ENCODE measurements at regions not wholly inside any gene's neighbourhood (a gene's known extent, or its start where the extent isn't known, plus 50 kb on each side); places are given as distances from the start of the nearest gene placed in this dataset.

GRCh38 chr4:83213640-83214039 lies 71.0 kb downstream of the COQ2 start:
- H3K36me3 ChIP-seq (ENCODE audit: control insufficient read depth, insufficient read depth, low read length, severe bottlenecking), result no peaks in the 10 kb centered on the region
- no peak for DNase-seq (ENCODE audit: low read depth)

GRCh38 chr4:83212041-83212851 lies 72.4 kb downstream of the COQ2 start:
- H3K4me1 ChIP-seq (ENCODE audit: control insufficient read depth, insufficient read depth, low read length), result peaks cover 27% of the 10 kb centered on the region
- no peaks in the 10 kb centered on the region for H3K9me3 ChIP-seq (ENCODE audit: control insufficient read depth, low read length)
- DNase-seq (ENCODE audit: low read depth), result no peak
- no peaks in the 10 kb centered on the region for H3K27me3 ChIP-seq (replicated peaks; ENCODE audit: control insufficient read depth, insufficient read depth, low read length)
- H3K36me3 ChIP-seq (ENCODE audit: control insufficient read depth, insufficient read depth, low read length, severe bottlenecking), result no peaks in the 10 kb centered on the region
- no peak overlapping the region for H3K9ac ChIP-seq (ENCODE audit: low read length)
- no peak overlapping the region for H3K4me3 ChIP-seq (ENCODE audit: low read length)

More at GRCh38 chr4:83213640-83214039, 71.0 kb downstream of the COQ2 start:
- peaks cover 13% of the 10 kb centered on the region for H3K4me1 ChIP-seq (ENCODE audit: control insufficient read depth, insufficient read depth, low read length)
- no peak overlapping the region for H3K4me3 ChIP-seq (ENCODE audit: low read length)
- no peaks in the 10 kb centered on the region for H3K9me3 ChIP-seq (ENCODE audit: control insufficient read depth, low read length)
- H3K9ac ChIP-seq (ENCODE audit: low read length), result no peak overlapping the region
- no peaks in the 10 kb centered on the region for H3K27me3 ChIP-seq (replicated peaks; ENCODE audit: control insufficient read depth, insufficient read depth, low read length)

GRCh38 chr4:83209419-83209818 lies 75.2 kb downstream of the COQ2 start:
- peaks cover 30% of the 10 kb centered on the region for H3K4me1 ChIP-seq (ENCODE audit: control insufficient read depth, insufficient read depth, low read length)
- no peak overlapping the region for H3K4me3 ChIP-seq (ENCODE audit: low read length)
- no peaks in the 10 kb centered on the region for H3K9me3 ChIP-seq (ENCODE audit: control insufficient read depth, low read length)
- H3K9ac ChIP-seq (ENCODE audit: low read length), result no peak overlapping the region
- H3K36me3 ChIP-seq (ENCODE audit: control insufficient read depth, insufficient read depth, low read length, severe bottlenecking), result no peaks in the 10 kb centered on the region
- H3K27me3 ChIP-seq (replicated peaks; ENCODE audit: control insufficient read depth, insufficient read depth, low read length), result peaks cover 7% of the 10 kb centered on the region
- no peak for DNase-seq (ENCODE audit: low read depth)

- no peaks in the 10 kb centered on the region for H3K9me3 ChIP-seq (ENCODE audit: control insufficient read depth, low read length)
- peak overlapping the region; percentile 47 for H3K9ac ChIP-seq (ENCODE audit: low read length)
- H3K4me3 ChIP-seq (ENCODE audit: low read length), result no peak overlapping the region
- peaks cover 30% of the 10 kb centered on the region for H3K4me1 ChIP-seq (ENCODE audit: control insufficient read depth, insufficient read depth, low read length)
- peaks cover 7% of the 10 kb centered on the region for H3K27me3 ChIP-seq (replicated peaks; ENCODE audit: control insufficient read depth, insufficient read depth, low read length)
- peak; percentile 32 for DNase-seq (ENCODE audit: low read depth)
- no peaks in the 10 kb centered on the region for H3K36me3 ChIP-seq (ENCODE audit: control insufficient read depth, insufficient read depth, low read length, severe bottlenecking)
Measured at GRCh38 chr4:83208371-83209365, 75.9 kb downstream of the COQ2 start.

GRCh38 chr4:83207497-83208101 lies 77.0 kb downstream of the COQ2 start:
- H3K27me3 ChIP-seq (replicated peaks; ENCODE audit: control insufficient read depth, insufficient read depth, low read length), result peaks cover 7% of the 10 kb centered on the region

GRCh38 chr4:83205760-83206159 lies 78.8 kb downstream of the COQ2 start:
- no peak for DNase-seq (ENCODE audit: low read depth)
- Histone ChIP-seq H3K27me3 (replicated peaks; ENCODE audit: control insufficient read depth, insufficient read depth, low read length) (peaks cover 7% of the 10 kb centered on the region), H3K9me3 (ENCODE audit: control insufficient read depth, low read length) (no peaks in the 10 kb centered on the region), H3K36me3 (ENCODE audit: control insufficient read depth, insufficient read depth, low read length, severe bottlenecking) (no peaks in the 10 kb centered on the region), H3K9ac (ENCODE audit: low read length) (no peak overlapping the region), H3K4me1 (ENCODE audit: control insufficient read depth, insufficient read depth, low read length) (peaks cover 30% of the 10 kb centered on the region), H3K4me3 (ENCODE audit: low read length) (no peak overlapping the region)

More at GRCh38 chr4:83207497-83208101, 77.0 kb downstream of the COQ2 start:
- Histone ChIP-seq H3K36me3 (ENCODE audit: control insufficient read depth, insufficient read depth, low read length, severe bottlenecking) (no peaks in the 10 kb centered on the region), H3K4me1 (ENCODE audit: control insufficient read depth, insufficient read depth, low read length) (peaks cover 30% of the 10 kb centered on the region), H3K9me3 (ENCODE audit: control insufficient read depth, low read length) (no peaks in the 10 kb centered on the region), H3K4me3 (ENCODE audit: low read length) (no peak overlapping the region), H3K9ac (ENCODE audit: low read length) (peak overlapping the region; percentile 47)
- DNase-seq (ENCODE audit: low read depth), result peak; percentile 39

- H3K9ac ChIP-seq (ENCODE audit: low read length), result no peak overlapping the region
- no peak overlapping the region for H3K4me3 ChIP-seq (ENCODE audit: low read length)
- peaks cover 28% of the 10 kb centered on the region for H3K4me1 ChIP-seq (ENCODE audit: control insufficient read depth, insufficient read depth, low read length)
- peaks cover 7% of the 10 kb centered on the region for H3K27me3 ChIP-seq (replicated peaks; ENCODE audit: control insufficient read depth, insufficient read depth, low read length)
- no peak for DNase-seq (ENCODE audit: low read depth)
- no peaks in the 10 kb centered on the region for H3K9me3 ChIP-seq (ENCODE audit: control insufficient read depth, low read length)
- H3K36me3 ChIP-seq (ENCODE audit: control insufficient read depth, insufficient read depth, low read length, severe bottlenecking), result no peaks in the 10 kb centered on the region
Measured at GRCh38 chr4:83204731-83205130, 79.9 kb downstream of the COQ2 start.

GRCh38 chr4:83201761-83202160 lies 82.8 kb downstream of the COQ2 start:
- no peak overlapping the region for H3K9ac ChIP-seq (ENCODE audit: low read length)
- no peak overlapping the region for H3K4me3 ChIP-seq (ENCODE audit: low read length)
- no peaks in the 10 kb centered on the region for H3K36me3 ChIP-seq (ENCODE audit: control insufficient read depth, insufficient read depth, low read length, severe bottlenecking)
- peaks cover 9% of the 10 kb centered on the region for H3K4me1 ChIP-seq (ENCODE audit: control insufficient read depth, insufficient read depth, low read length)
- H3K9me3 ChIP-seq (ENCODE audit: control insufficient read depth, low read length), result no peaks in the 10 kb centered on the region
- DNase-seq (ENCODE audit: low read depth), result no peak
- peaks cover 7% of the 10 kb centered on the region for H3K27me3 ChIP-seq (replicated peaks; ENCODE audit: control insufficient read depth, insufficient read depth, low read length)

GRCh38 chr4:83197555-83198235 lies 83.2 kb upstream of the PLAC8 start:
- Histone ChIP-seq H3K27me3 (replicated peaks; ENCODE audit: control insufficient read depth, insufficient read depth, low read length) (no peaks in the 10 kb centered on the region), H3K9ac (ENCODE audit: low read length) (no peak overlapping the region), H3K9me3 (ENCODE audit: control insufficient read depth, low read length) (no peaks in the 10 kb centered on the region), H3K36me3 (ENCODE audit: control insufficient read depth, insufficient read depth, low read length, severe bottlenecking) (no peaks in the 10 kb centered on the region), H3K4me1 (ENCODE audit: control insufficient read depth, insufficient read depth, low read length) (peaks cover 9% of the 10 kb centered on the region), H3K4me3 (ENCODE audit: low read length) (peak overlapping the region; percentile 25)
- DNase-seq (ENCODE audit: low read depth), result no peak

GRCh38 chr4:83196921-83197320 lies 82.4 kb upstream of the PLAC8 start:
- Histone ChIP-seq H3K36me3 (ENCODE audit: control insufficient read depth, insufficient read depth, low read length, severe bottlenecking) (no peaks in the 10 kb centered on the region), H3K9ac (ENCODE audit: low read length) (no peak overlapping the region), H3K27me3 (replicated peaks; ENCODE audit: control insufficient read depth, insufficient read depth, low read length) (no peaks in the 10 kb centered on the region), H3K9me3 (ENCODE audit: control insufficient read depth, low read length) (no peaks in the 10 kb centered on the region), H3K4me3 (ENCODE audit: low read length) (no peak overlapping the region), H3K4me1 (ENCODE audit: control insufficient read depth, insufficient read depth, low read length) (peaks cover 9% of the 10 kb centered on the region)
- no peak for DNase-seq (ENCODE audit: low read depth)
